Esophagus squamous epithelium (tissue), 5 donors: ENCODE measurements at regions not wholly inside any gene's neighbourhood (a gene's known extent, or its start where the extent isn't known, plus 50 kb on each side); places are given as distances from the start of the nearest gene placed in this dataset.

Experiments
- DNase-seq: peaks from one replicate; lab custom pipeline; 2025; lab: John Stamatoyannopoulos, UW
- H3K27ac ChIP-seq, 4 donors: fragments of 200-600 bp; sonication (generic); one replicate each; pipeline ENCODE4 v1.5.1; 2016 to 2019; ENCODE audit warnings: mild to moderate bottlenecking in 1 of 4
- H3K27me3 ChIP-seq, 4 donors: fragments of 200-600 bp; sonication (generic); 1 replicate in 3 of 4; 2 replicates in 1 of 4; pipeline versions ENCODE4 v1.5.1 to v1.6.0; 2017 to 2021; ENCODE audit warnings: antibody characterized with exemption in 1 of 4
- H3K36me3 ChIP-seq, 3 donors: fragments of 200-600 bp; sonication (generic); one replicate each; pipeline ENCODE4 v1.5.1; 2016 to 2019
- H3K4me1 ChIP-seq, 3 donors: fragments of 200-600 bp; sonication (generic); one replicate each; pipeline ENCODE4 v1.5.1; 2017 to 2019
- H3K4me3 ChIP-seq, 4 donors: fragments of 200-600 bp; sonication (generic); 1 replicate in 3 of 4; 2 replicates in 1 of 4; pipeline ENCODE4 v1.5.1; 2016 to 2019; ENCODE audit warnings: mild to moderate bottlenecking in 2 of 4, moderate library complexity in 1 of 4
- H3K9me3 ChIP-seq, 3 donors: fragments of 200-600 bp; sonication (generic); one replicate each; pipeline ENCODE4 v1.5.1; 2016 to 2019
- POLR2A ChIP-seq, 4 donors: fragments of 450-650 bp; IDR thresholded peaks; one replicate each; pipeline ENCODE4 v1.6.1; 2017; ENCODE audit warnings: antibody characterized with exemption in 4 of 4, mild to moderate bottlenecking in 4 of 4, moderate library complexity in 3 of 4
- WGBS, 2 donors: methylation state at CpG; one replicate each; pipeline ENCODE4 v1.1.5; 2018; 5-methylcytosine and 5-hydroxymethylcytosine counted together
- intact Hi-C: fragments of 100-400 bp; cut with DNase I; formaldehyde crosslinking; loops from one replicate; pipeline ENCODE4 v1.15.0; 2022
- TF ChIP-seq, protein P1 (sequence below), 6 experiments: fragments of 450-650 bp in 4 of 6; fragments of 200-600 bp in 2 of 6; sonication (generic) in 2 of 6; IDR thresholded peaks; one replicate each; pipeline ENCODE4 v1.5.1; 2016 to 2019; ENCODE audit warnings: antibody characterized with exemption in 6 of 6, mild to moderate bottlenecking in 4 of 6, moderate library complexity in 4 of 6
- donor health status: DM: yes; HTN: yes; CAD: no.

DNA sequence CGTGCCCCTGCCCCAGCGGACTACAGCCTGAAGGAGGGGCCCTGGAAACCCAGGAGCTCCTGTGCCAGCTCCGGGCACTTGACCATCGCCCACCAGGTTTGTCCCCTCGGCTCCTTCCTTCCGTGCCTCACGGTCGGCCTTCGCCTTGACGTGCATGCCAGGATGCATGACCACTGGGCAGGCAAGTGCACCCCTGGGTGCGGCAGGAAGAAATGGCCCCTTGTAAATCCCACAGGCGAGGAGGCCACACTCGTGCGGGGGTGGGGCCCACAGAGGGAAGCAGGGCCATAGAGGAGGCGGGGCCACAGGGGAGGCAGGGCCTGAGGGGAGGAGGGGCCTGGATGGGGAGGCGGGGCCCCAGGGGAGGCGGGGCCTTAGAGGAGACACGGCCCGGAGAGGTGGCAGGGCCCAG lies 81.7 kb downstream of the YTHDF1 start:
- intact Hi-C loops, result no loop called here
- TF ChIP-seq, protein P1, sequence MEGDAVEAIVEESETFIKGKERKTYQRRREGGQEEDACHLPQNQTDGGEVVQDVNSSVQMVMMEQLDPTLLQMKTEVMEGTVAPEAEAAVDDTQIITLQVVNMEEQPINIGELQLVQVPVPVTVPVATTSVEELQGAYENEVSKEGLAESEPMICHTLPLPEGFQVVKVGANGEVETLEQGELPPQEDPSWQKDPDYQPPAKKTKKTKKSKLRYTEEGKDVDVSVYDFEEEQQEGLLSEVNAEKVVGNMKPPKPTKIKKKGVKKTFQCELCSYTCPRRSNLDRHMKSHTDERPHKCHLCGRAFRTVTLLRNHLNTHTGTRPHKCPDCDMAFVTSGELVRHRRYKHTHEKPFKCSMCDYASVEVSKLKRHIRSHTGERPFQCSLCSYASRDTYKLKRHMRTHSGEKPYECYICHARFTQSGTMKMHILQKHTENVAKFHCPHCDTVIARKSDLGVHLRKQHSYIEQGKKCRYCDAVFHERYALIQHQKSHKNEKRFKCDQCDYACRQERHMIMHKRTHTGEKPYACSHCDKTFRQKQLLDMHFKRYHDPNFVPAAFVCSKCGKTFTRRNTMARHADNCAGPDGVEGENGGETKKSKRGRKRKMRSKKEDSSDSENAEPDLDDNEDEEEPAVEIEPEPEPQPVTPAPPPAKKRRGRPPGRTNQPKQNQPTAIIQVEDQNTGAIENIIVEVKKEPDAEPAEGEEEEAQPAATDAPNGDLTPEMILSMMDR (IDR thresholded peaks at IDR 0.05), result no peak
- no peak for TF ChIP-seq POLR2A (IDR thresholded peaks at IDR 0.05)
- Histone ChIP-seq H3K4me3 (no peak overlapping the region), H3K36me3 (no peaks in the 10 kb centered on the region), H3K4me1 (no peaks in the 10 kb centered on the region), H3K27me3 (peaks cover 0 to 63% (median 0%) of the 10 kb centered on the region in 4 donors), H3K9me3 (no peaks in the 10 kb centered on the region), H3K27ac (no peak overlapping the region)
- 91 to 96% methylated on average over 8 to 10 of the region's 19 CpGs for WGBS, 2 donors
- DNase-seq, result no peak

DNA sequence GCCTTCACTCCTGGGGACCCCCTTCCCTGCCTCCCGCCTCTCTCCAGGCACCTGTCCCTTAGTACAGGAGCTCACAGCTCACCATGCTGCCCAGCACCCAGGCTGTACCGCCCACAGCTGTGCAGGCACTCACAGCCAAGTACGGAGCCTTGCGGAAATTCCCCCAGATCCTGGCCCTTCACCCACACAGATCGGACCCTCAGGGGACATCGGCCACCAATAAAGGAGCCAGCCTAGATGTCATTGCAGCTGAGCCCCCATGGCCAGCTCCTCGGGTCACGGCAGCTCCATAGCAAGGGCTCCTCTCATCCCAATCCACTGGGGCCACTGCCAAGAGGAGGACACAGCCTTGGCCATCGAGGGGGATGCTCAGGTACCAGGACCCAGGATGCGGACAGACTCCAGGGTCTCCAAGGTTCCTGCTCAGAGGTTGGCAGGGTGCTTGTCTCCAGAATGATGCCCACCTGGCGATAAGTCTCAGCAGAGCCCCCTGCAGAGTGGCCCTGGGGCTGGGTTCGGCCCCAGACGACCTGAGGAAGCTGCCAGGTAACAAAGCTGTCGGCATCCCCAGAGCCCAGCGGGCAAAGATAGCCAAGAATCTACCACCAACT lies 82.3 kb downstream of the YTHDF1 start:
- Histone ChIP-seq H3K4me1 (no peaks in the 10 kb centered on the region), H3K27ac (no peak overlapping the region), H3K4me3 (no peak overlapping the region), H3K36me3 (no peaks in the 10 kb centered on the region), H3K27me3 (peaks cover 0 to 63% (median 0%) of the 10 kb centered on the region in 4 donors), H3K9me3 (no peaks in the 10 kb centered on the region)
- TF ChIP-seq, protein P1 (IDR thresholded peaks at IDR 0.05), result no peak
- TF ChIP-seq POLR2A (IDR thresholded peaks at IDR 0.05), result no peak
- WGBS, 2 donors, result 71% methylated on average over 5 of the region's 15 CpGs; no CpG with 5 or more reads in 1 of the 2 donors
- intact Hi-C loops, result no loop called here
- DNase-seq, result no peak

DNA sequence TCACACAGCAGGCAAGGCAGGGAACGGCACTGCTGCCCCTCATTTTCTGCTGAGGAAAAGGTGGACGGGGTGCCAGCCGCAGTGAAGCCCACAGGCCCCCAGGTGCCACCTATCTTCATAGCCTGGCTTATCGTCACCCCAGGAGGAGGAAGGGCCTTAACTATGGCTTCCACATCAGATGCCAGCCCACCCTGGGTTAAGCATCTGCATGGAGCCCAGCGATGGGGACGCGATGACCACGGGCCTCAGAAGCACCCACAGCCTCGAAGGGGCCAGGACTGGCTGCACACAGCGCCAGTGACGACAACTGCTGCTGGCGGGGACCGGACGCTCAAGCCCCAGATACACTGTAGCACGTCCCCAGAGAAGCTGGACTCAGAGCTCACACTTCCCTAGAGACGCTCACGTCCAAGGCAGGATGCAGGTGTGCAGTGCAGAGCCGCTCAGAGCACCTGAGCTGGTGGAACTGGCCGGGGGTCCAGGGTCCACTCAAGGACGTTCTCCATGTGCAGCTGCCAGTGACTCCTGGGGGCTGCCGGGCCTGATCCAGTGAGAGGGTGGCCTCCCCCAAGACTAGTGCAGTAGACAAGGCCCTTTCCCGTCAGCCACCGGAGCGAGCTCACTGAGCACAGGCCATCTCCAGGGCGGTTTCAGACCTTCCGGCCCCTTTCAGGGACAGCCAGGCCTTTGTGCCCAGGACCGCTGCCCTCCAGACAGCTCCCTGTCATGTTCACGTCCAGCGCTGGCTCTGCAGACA lies 83.0 kb downstream of the YTHDF1 start:
- no peak for DNase-seq
- 69 to 83% methylated on average over 14 to 16 of the region's 29 CpGs for WGBS, 2 donors
- Histone ChIP-seq H3K4me1 (no peaks in the 10 kb centered on the region), H3K27ac (no peak overlapping the region), H3K36me3 (no peaks in the 10 kb centered on the region), H3K9me3 (no peaks in the 10 kb centered on the region), H3K27me3 (peaks cover 0 to 63% (median 0%) of the 10 kb centered on the region in 4 donors), H3K4me3 (no peak overlapping the region)
- TF ChIP-seq, protein P1 (IDR thresholded peaks at IDR 0.05), result no peak
- TF ChIP-seq POLR2A (IDR thresholded peaks at IDR 0.05), result no peak
- intact Hi-C loops, result no loop called here

DNA sequence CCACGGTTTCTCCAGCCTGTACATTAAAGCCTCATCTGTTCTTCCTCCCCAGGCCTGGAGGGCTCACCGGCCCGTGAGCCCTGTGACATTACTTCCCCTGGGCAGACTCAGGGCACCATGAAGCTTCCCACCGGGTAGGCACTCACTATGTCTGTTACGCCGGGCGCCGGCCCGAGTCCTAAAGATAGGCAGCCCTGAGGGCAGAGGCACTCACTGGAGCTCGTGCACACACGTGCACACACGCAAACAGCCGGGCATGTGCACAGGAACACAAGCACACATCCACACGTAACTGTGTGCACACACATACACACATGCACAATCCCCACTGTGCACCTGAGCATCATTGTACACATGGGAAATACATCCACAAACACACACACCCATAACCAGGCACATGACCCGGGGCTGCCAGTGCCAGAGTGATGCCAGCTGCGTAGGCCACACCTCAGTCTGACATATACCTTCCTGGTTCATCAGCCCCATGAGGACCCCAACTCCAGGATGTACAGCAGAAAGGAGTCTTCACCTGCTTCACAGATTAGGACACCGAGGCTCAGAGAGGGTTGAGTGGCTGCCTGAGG lies 83.7 kb downstream of the YTHDF1 start:
- DNase-seq, result no peak
- H3K9me3 ChIP-seq, result no peaks in the 10 kb centered on the region
- no peak overlapping the region for H3K4me3 ChIP-seq
- no peak overlapping the region for H3K27ac ChIP-seq
- H3K4me1 ChIP-seq, result no peaks in the 10 kb centered on the region
- WGBS, 2 donors, result 17 to 54% methylated on average over 1 to 4 of the region's 17 CpGs
- H3K27me3 ChIP-seq, result peaks cover 0 to 68% (median 0%) of the 10 kb centered on the region in 4 donors
- intact Hi-C loops, result no loop called here
- no peaks in the 10 kb centered on the region for H3K36me3 ChIP-seq
- TF ChIP-seq, protein P1 (IDR thresholded peaks at IDR 0.05), result no peak
- no peak for TF ChIP-seq POLR2A (IDR thresholded peaks at IDR 0.05)
